ENCODE measurements at regions not wholly inside any gene's neighbourhood (a gene's known extent, or its start where the extent isn't known, plus 50 kb on each side); places are given as distances from the start of the nearest gene placed in this dataset.

GRCh38 chr12:82184844-82185243 lies 173.3 kb downstream of the CCDC59 start:
- H3K4me1 ChIP-seq = no peaks in the 10 kb centered on the region
- DNase-seq (no peak), ATAC-seq (no peak)
- intact Hi-C loops (cut with DNase I) = no loop called here
- no peaks in the 10 kb centered on the region for H3K9me3 ChIP-seq
- TF ChIP-seq, protein P1, sequence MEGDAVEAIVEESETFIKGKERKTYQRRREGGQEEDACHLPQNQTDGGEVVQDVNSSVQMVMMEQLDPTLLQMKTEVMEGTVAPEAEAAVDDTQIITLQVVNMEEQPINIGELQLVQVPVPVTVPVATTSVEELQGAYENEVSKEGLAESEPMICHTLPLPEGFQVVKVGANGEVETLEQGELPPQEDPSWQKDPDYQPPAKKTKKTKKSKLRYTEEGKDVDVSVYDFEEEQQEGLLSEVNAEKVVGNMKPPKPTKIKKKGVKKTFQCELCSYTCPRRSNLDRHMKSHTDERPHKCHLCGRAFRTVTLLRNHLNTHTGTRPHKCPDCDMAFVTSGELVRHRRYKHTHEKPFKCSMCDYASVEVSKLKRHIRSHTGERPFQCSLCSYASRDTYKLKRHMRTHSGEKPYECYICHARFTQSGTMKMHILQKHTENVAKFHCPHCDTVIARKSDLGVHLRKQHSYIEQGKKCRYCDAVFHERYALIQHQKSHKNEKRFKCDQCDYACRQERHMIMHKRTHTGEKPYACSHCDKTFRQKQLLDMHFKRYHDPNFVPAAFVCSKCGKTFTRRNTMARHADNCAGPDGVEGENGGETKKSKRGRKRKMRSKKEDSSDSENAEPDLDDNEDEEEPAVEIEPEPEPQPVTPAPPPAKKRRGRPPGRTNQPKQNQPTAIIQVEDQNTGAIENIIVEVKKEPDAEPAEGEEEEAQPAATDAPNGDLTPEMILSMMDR (IDR thresholded peaks at IDR 0.05) = no peak
- no peak overlapping the region for H3K4me3 ChIP-seq
- H3K36me3 ChIP-seq = no peaks in the 10 kb centered on the region
- no peak overlapping the region for H3K27ac ChIP-seq
- no peaks in the 10 kb centered on the region for H3K27me3 ChIP-seq

- no peak overlapping the region for H3K4me3 ChIP-seq
- intact Hi-C loops (cut with DNase I) = no loop called here
- DNase-seq = no peak
- H3K27ac ChIP-seq = no peak overlapping the region
- H3K4me1 ChIP-seq = no peaks in the 10 kb centered on the region
- H3K9me3 ChIP-seq = no peaks in the 10 kb centered on the region
- TF ChIP-seq, protein P1 (IDR thresholded peaks at IDR 0.05) = no peak
- H3K27me3 ChIP-seq = no peaks in the 10 kb centered on the region
- no peaks in the 10 kb centered on the region for H3K36me3 ChIP-seq
- ATAC-seq = no peak
Observed at GRCh38 chr12:82182601-82183190, 175.5 kb downstream of the CCDC59 start.

DNA sequence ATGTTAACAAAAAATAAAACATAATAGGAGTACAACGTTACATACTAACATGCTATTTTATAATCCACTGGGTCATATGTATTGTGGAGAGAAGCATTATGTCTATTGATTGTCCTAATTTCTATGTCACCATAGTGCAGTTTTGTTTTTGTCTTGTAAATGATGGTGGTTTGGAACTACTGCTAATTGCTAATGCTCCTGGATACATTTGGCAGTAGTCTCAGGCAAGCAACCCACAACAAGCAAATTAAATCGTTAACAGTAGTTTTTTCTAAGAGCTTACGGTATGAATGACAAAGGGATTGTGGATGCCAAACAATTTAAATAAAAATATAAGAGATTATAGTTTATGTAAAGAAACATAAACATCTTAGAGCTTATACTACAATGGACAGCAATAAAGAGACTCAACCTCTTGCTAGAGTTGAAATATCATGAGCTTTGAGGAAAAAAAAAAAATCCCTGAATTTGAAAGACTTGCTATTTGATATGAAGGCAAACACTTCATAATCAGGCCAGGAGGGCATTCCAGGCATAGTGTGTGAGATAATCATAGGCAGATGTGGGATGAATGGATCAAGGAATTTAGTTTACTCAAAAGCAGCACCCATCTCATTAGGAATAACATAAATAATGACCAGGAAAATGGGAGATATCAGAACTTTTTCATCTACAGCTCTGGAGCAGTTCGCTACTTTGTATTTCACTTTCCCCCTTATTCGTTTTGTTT lies 181.3 kb downstream of the CCDC59 start:
- H3K4me3 ChIP-seq = no peak overlapping the region
- intact Hi-C loops (cut with DNase I) = no loop called here
- H3K27ac ChIP-seq = no peak overlapping the region
- H3K4me1 ChIP-seq = no peaks in the 10 kb centered on the region
- H3K27me3 ChIP-seq = no peaks in the 10 kb centered on the region
- DNase-seq = no peak
- H3K36me3 ChIP-seq = no peaks in the 10 kb centered on the region
- ATAC-seq = no peak
- TF ChIP-seq, protein P1 (IDR thresholded peaks at IDR 0.05) = no peak
- no peaks in the 10 kb centered on the region for H3K9me3 ChIP-seq

GRCh38 chr12:82176026-82176425 lies 182.2 kb downstream of the CCDC59 start:
- intact Hi-C loops (cut with DNase I) = no loop called here
- no peak overlapping the region for H3K4me3 ChIP-seq
- H3K9me3 ChIP-seq = no peaks in the 10 kb centered on the region
- no peaks in the 10 kb centered on the region for H3K4me1 ChIP-seq
- no peak overlapping the region for H3K27ac ChIP-seq
- no peaks in the 10 kb centered on the region for H3K36me3 ChIP-seq
- TF ChIP-seq, protein P1 (IDR thresholded peaks at IDR 0.05) = no peak
- DNase-seq (no peak), ATAC-seq (no peak)
- H3K27me3 ChIP-seq = no peaks in the 10 kb centered on the region

DNA sequence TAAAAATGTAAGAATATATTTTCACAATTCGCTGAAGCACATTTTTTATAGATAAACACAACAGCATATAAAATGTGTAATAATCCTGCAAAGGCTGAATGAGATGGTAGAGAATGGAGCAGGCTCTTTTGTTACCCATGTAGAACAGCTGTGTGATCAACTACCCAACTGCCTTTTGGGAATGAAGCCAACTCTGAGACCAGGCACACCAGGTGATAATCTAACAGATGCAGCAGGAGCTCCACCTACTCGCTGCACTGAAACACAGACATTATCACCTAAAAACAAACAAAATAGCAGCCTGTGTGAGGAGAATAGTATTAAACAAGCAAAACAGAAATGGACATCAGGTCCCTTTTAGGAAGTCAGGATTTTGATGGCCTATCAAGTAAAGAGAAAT lies 183.3 kb downstream of the CCDC59 start:
- ATAC-seq (no peak), DNase-seq (no peak)
- Histone ChIP-seq H3K27me3 (no peaks in the 10 kb centered on the region), H3K9me3 (no peaks in the 10 kb centered on the region), H3K4me3 (no peak overlapping the region), H3K4me1 (no peaks in the 10 kb centered on the region), H3K36me3 (no peaks in the 10 kb centered on the region), H3K27ac (no peak overlapping the region)
- TF ChIP-seq, protein P1 (IDR thresholded peaks at IDR 0.05) = no peak
- intact Hi-C loops (cut with DNase I) = no loop called here

Data from upper lobe of right lung (tissue), 1 donor.